ENCODE measurements at regions not wholly inside any gene's neighbourhood (a gene's known extent, or its start where the extent isn't known, plus 50 kb on each side); places are given as distances from the start of the nearest gene placed in this dataset.

DNA sequence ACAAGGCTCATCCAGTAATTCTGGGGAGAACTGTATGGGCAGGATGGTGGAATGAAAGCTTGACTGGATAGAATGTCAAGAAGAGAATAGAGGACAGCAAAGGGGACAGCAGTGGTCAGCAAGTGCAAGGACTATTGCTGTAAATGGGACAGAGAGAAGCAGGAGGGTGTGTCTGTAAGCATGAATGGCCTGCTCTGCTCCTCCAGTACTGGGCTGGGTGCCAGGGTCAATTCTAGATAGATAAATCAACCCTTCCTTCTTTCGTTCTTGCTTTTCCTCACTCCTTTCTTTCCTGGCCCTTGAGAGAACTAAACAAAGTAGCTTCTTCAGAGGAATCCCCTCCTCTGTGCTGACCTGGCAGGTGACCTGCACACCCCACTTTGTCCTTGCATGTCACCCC, 1019.2 kb downstream of the BCL11B start:
- TF ChIP-seq EZH2 (IDR thresholded peaks at IDR 0.05; ENCODE audit: insufficient read depth, poor library complexity, severe bottlenecking) (no peak), EZH2phosphoT487 (IDR thresholded peaks at IDR 0.05; ENCODE audit: insufficient read depth, low read depth) (no peak)

Data from GM23248 (cell line).